ENCODE measurements at regions not wholly inside any gene's neighbourhood (a gene's known extent, or its start where the extent isn't known, plus 50 kb on each side); places are given as distances from the start of the nearest gene placed in this dataset.

Small RNA genes in the stretch of these regions (microRNA-seq; reads per million reads assigned to microRNA genes)
- gene MIR378C, result 0 to 0.54 reads per million in 2 donors
